Suprapubic skin (tissue), 3 donors: ENCODE measurements at regions not wholly inside any gene's neighbourhood (a gene's known extent, or its start where the extent isn't known, plus 50 kb on each side); places are given as distances from the start of the nearest gene placed in this dataset.

Source experiments
- POLR2A ChIP-seq, 2 donors: fragments of 450-650 bp; IDR thresholded peaks; one replicate each; pipeline ENCODE4 v1.6.1; 2017; ENCODE audit warnings: antibody characterized with exemption in 2 of 2, mild to moderate bottlenecking in 2 of 2, moderate library complexity in 2 of 2
- TF ChIP-seq, protein P1 (sequence below), 2 donors: fragments of 200-600 bp in 1 of 2; fragments of 450-650 bp in 1 of 2; sonication (generic) in 1 of 2; IDR thresholded peaks; one replicate each; pipeline ENCODE4 v1.5.1; 2016 to 2019; ENCODE audit warnings: antibody characterized with exemption in 2 of 2, mild to moderate bottlenecking in 1 of 2, moderate library complexity in 1 of 2

DNA sequence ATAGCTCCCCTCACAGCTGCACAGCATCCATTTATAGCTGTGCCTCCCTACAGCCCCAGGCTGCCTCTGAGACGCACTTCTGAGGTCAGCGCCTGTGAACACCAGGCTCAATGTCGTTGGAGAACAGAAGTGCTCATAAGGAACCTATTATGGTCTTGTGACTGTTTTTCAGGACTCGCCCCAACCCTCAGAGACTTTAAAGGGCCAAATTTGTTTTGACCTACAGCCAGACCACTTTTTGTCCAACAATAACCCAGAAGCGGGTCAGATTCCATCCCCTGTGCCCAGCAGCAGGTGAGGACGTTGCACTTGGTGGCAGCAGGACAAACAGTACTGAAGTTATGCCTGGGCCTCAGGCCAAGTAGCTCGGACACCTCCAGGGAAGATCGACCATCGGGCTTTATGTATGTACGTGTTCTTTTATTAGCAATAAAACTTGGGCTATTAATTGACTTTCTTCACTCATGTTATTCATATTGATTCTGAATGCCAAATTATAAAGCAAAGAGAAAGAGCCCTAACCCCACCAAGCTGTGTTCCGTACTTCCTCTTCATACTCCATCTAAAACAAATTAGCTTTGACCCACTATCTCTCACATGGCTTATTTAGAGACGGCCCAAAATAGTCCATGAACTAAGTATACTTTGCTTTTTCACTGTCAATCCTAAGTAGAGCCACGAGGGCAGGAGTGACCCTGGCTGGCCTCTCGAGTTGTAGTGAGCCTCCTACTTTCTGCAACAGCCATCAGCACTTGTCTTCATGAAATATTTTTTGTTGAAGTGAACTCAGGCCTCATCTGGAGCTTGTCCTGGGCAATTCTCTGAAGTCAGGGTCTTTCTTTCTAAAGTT lies 92.3 kb upstream of the PAX6 start:
- TF ChIP-seq, protein P1, sequence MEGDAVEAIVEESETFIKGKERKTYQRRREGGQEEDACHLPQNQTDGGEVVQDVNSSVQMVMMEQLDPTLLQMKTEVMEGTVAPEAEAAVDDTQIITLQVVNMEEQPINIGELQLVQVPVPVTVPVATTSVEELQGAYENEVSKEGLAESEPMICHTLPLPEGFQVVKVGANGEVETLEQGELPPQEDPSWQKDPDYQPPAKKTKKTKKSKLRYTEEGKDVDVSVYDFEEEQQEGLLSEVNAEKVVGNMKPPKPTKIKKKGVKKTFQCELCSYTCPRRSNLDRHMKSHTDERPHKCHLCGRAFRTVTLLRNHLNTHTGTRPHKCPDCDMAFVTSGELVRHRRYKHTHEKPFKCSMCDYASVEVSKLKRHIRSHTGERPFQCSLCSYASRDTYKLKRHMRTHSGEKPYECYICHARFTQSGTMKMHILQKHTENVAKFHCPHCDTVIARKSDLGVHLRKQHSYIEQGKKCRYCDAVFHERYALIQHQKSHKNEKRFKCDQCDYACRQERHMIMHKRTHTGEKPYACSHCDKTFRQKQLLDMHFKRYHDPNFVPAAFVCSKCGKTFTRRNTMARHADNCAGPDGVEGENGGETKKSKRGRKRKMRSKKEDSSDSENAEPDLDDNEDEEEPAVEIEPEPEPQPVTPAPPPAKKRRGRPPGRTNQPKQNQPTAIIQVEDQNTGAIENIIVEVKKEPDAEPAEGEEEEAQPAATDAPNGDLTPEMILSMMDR (IDR thresholded peaks at IDR 0.05), result no peak
- TF ChIP-seq POLR2A (IDR thresholded peaks at IDR 0.05), result no peak
